GM12891 (cell line): ENCODE measurements at regions not wholly inside any gene's neighbourhood (a gene's known extent, or its start where the extent isn't known, plus 50 kb on each side); places are given as distances from the start of the nearest gene placed in this dataset.

Source experiments
- PAX5 ChIP-seq: IDR thresholded peaks from 2 replicates; pipeline ENCODE4 v1.6.1; 2011; ENCODE audit warnings: low read length, moderate library complexity, mild to moderate bottlenecking; ENCODE audit not compliant: insufficient read depth, severe bottlenecking
- POLR2A ChIP-seq: IDR thresholded peaks from 2 replicates; pipeline ENCODE4 v1.6.1; 2011; ENCODE audit warnings: low read depth, low read length, control low read depth
- POLR2AphosphoS5 ChIP-seq: IDR thresholded peaks from 2 replicates; pipeline ENCODE4 v1.6.1; 2011; ENCODE audit warnings: low read depth, low read length, control low read depth
- SPI1 ChIP-seq: IDR thresholded peaks from 2 replicates; pipeline ENCODE4 v1.6.1; 2011; ENCODE audit warnings: low read depth, low read length, control low read depth
- TAF1 ChIP-seq: IDR thresholded peaks from 2 replicates; pipeline ENCODE4 v1.6.1; 2011; ENCODE audit warnings: low read depth, low read length, control low read depth

DNA sequence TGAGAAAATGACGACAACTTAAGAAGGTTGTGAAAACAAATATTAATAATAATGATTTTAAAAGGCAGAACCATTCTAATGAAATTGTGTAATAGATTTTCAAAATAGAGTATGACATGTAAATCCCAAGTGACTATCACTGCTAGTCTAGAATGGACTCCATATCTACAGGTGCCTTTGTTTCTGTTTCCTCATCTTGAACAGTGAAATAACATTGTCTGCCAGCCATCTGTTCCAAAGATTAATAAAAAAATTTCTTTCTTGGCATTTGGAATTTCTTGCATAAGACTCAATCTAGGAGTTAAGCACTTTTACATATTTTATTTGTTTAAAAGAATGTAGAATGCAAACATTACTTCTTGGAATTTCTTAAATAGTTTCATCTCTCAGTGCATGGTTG, 520.1 kb upstream of the ARGLU1 start:
- no peak for TF ChIP-seq POLR2A
- TF ChIP-seq POLR2AphosphoS5: no peak
- TF ChIP-seq SPI1: no peak
- TF ChIP-seq PAX5: no peak
- no peak for TF ChIP-seq TAF1
